HG02798 (cell line): ENCODE measurements at regions not wholly inside any gene's neighbourhood (a gene's known extent, or its start where the extent isn't known, plus 50 kb on each side); places are given as distances from the start of the nearest gene placed in this dataset.

Experiments used
- ATAC-seq: cut with Tn5 transposase; IDR thresholded peaks from one replicate; pipeline ENCODE4 v1.9.1; 2021; ENCODE audit warnings: mild to moderate bottlenecking; ENCODE audit not compliant: unreplicated experiment, poor library complexity

GRCh38 chr16:76963614-76964315 lies 227.2 kb upstream of the MON1B start:
- no peak for ATAC-seq

- no peak for ATAC-seq
These were observed 226.4 kb upstream of the MON1B start for GRCh38 chr16:76964464-76965154.

GRCh38 chr16:76970087-76970744 lies 220.8 kb upstream of the MON1B start:
- ATAC-seq = no peak

- ATAC-seq = no peak
These were observed 220.3 kb upstream of the MON1B start for GRCh38 chr16:76970745-76971099.

- peak; percentile 80 for ATAC-seq
These were observed 214.9 kb upstream of the MON1B start for GRCh38 chr16:76976101-76976500.

GRCh38 chr16:76976756-76977155 lies 214.2 kb upstream of the MON1B start:
- ATAC-seq = no peak

- no peak for ATAC-seq
These were observed 206.8 kb upstream of the MON1B start for GRCh38 chr16:76984196-76984595.

GRCh38 chr16:76985392-76986045 lies 205.5 kb upstream of the MON1B start:
- ATAC-seq = no peak

GRCh38 chr16:76988526-76988925 lies 202.5 kb upstream of the MON1B start:
- ATAC-seq = no peak

GRCh38 chr16:77002644-77003043 lies 188.3 kb upstream of the MON1B start:
- ATAC-seq = no peak

GRCh38 chr16:77009453-77009852 lies 181.5 kb upstream of the MON1B start:
- ATAC-seq = no peak

GRCh38 chr16:77014441-77014840 lies 176.5 kb upstream of the MON1B start:
- no peak for ATAC-seq

GRCh38 chr16:77030600-77030999 lies 160.4 kb upstream of the MON1B start:
- no peak for ATAC-seq

GRCh38 chr16:77033516-77033915 lies 157.5 kb upstream of the MON1B start:
- no peak for ATAC-seq

- ATAC-seq = no peak
These were observed 155.6 kb upstream of the MON1B start for GRCh38 chr16:77035361-77035760.

GRCh38 chr16:77037696-77038347 lies 153.2 kb upstream of the MON1B start:
- no peak for ATAC-seq

GRCh38 chr16:77041468-77041867 lies 149.5 kb upstream of the MON1B start:
- no peak for ATAC-seq

- no peak for ATAC-seq
These were observed 147.9 kb upstream of the MON1B start for GRCh38 chr16:77043076-77043475.

- ATAC-seq = no peak
These were observed 144.8 kb upstream of the MON1B start for GRCh38 chr16:77046206-77046605.

- no peak for ATAC-seq
These were observed 142.9 kb upstream of the MON1B start for GRCh38 chr16:77048085-77048484.

- ATAC-seq = no peak
These were observed 141.4 kb upstream of the MON1B start for GRCh38 chr16:77049577-77049976.
